H1 (cell line): ENCODE measurements at regions not wholly inside any gene's neighbourhood (a gene's known extent, or its start where the extent isn't known, plus 50 kb on each side); places are given as distances from the start of the nearest gene placed in this dataset.

Experiments used
- CTCF ChIA-PET: fragments of 300-600 bp; sonication (Branson Sonifier 250); formaldehyde crosslinking; loops from one replicate; lab custom pipeline; 2021; ENCODE audit not compliant: partially characterized antibody; lab: Charles Lee
- POLR2A ChIA-PET: fragments of 300-600 bp; sonication (Branson Sonifier 250); formaldehyde crosslinking; loops from one replicate; lab custom pipeline; 2021; ENCODE audit warnings: inconsistent platforms; ENCODE audit not compliant: partially characterized antibody; lab: Charles Lee
- DNase-seq, 2 experiments: peaks; one replicate each; pipeline versions ENCODE4 v3.0.0 to v3.0.0-alpha.2; 2010 to 2022; ENCODE audit warnings: low spot score in 2 of 2, low read depth in 1 of 2, mixed read lengths in 1 of 2
- FAIRE-seq: peaks from 2 replicates; lab custom pipeline; 2011; peaks lifted over from hg19 to GRCh38; lab: Jason Lieb, UNC
- H2AFZ ChIP-seq: 2 replicates; pipeline ENCODE4 v1.8.1; 2012; ENCODE audit warnings: low read length, inconsistent platforms
- H2AK5ac ChIP-seq: 2 replicates; pipeline ENCODE4 v1.6.1; 2013; ENCODE audit warnings: low read depth, low read length
- H2BK120ac ChIP-seq: replicated peaks from 2 replicates; pipeline ENCODE3; 2013; ENCODE audit warnings: low read depth, low read length, inconsistent platforms
- H2BK12ac ChIP-seq: 2 replicates; pipeline ENCODE4 v1.6.1; 2013; ENCODE audit warnings: low read depth, low read length
- H2BK15ac ChIP-seq: 2 replicates; pipeline ENCODE4 v1.6.1; 2013; ENCODE audit warnings: low read length
- H2BK20ac ChIP-seq: 2 replicates; pipeline ENCODE4 v1.6.1; 2013; ENCODE audit warnings: low read length
- H2BK5ac ChIP-seq: 2 replicates; pipeline ENCODE4 v1.6.1; 2013; ENCODE audit warnings: low read depth, low read length
- H3K14ac ChIP-seq: 2 replicates; pipeline ENCODE4 v1.6.1; 2013; ENCODE audit warnings: inconsistent platforms; ENCODE audit not compliant: insufficient read length
- H3K18ac ChIP-seq: 2 replicates; pipeline ENCODE4 v1.6.1; 2013; ENCODE audit warnings: low read length; ENCODE audit errors: extremely low read depth
- H3K23ac ChIP-seq: 2 replicates; pipeline ENCODE4 v1.6.1; 2013; ENCODE audit warnings: inconsistent platforms; ENCODE audit not compliant: insufficient read length
- H3K23me2 ChIP-seq: 2 replicates; pipeline ENCODE4 v1.6.1; 2013; ENCODE audit warnings: low read depth, low read length
- H3K27ac ChIP-seq: 2 replicates; pipeline ENCODE4 v1.6.1; 2011; ENCODE audit warnings: low read depth, low read length, inconsistent platforms
- H3K27me3 ChIP-seq, 4 experiments: replicated peaks in 1 of 4; 1 replicate in 1 of 4; 2 replicates in 3 of 4; pipeline versions ENCODE4 v1.6.1 to v1.8.1; 2011 to 2013; ENCODE audit warnings: low read length in 3 of 4, mild to moderate bottlenecking in 3 of 4, inconsistent platforms in 2 of 4, mixed read lengths in 2 of 4, moderate library complexity in 1 of 4; ENCODE audit not compliant: control insufficient read depth in 3 of 4, insufficient read depth in 3 of 4; ENCODE audit errors: extremely low read depth in 1 of 4
- H3K36me3 ChIP-seq, 4 experiments: 2 replicates each; pipeline versions ENCODE4 v1.6.1 to v1.8.1; 2011 to 2013; ENCODE audit warnings: mild to moderate bottlenecking in 4 of 4, low read length in 3 of 4, moderate library complexity in 2 of 4, control low read depth in 1 of 4, inconsistent platforms in 1 of 4; ENCODE audit not compliant: insufficient read depth in 4 of 4, control insufficient read depth in 2 of 4
- H3K4ac ChIP-seq: replicated peaks from 2 replicates; pipeline ENCODE3; 2013; ENCODE audit warnings: low read length, low read depth, mixed read lengths, inconsistent platforms; ENCODE audit not compliant: insufficient read length
- H3K4me1 ChIP-seq, 4 experiments: replicated peaks in 1 of 4; 1 replicate in 1 of 4; 2 replicates in 3 of 4; pipeline versions ENCODE4 v1.6.1 to v1.8.1; 2011 to 2013; ENCODE audit warnings: low read length in 3 of 4, inconsistent platforms in 2 of 4, mixed read lengths in 1 of 4; ENCODE audit not compliant: insufficient read depth in 4 of 4, control insufficient read depth in 3 of 4
- H3K4me2 ChIP-seq, 2 experiments: 2 replicates each; pipeline versions ENCODE4 v1.6.1 to v1.8.1; 2011 to 2013; ENCODE audit warnings: low read depth in 2 of 2, low read length in 2 of 2, control low read depth in 1 of 2, inconsistent platforms in 1 of 2, mild to moderate bottlenecking in 1 of 2; ENCODE audit not compliant: insufficient read depth in 1 of 2
- H3K4me3 ChIP-seq, 4 experiments: fragments of 200-600, 300-600 bp in 1 of 4; sonication (generic), shearing (Covaris generic), sonication (Bioruptor Twin) in 1 of 4; 2 replicates each; pipeline versions ENCODE4 v1.5.1 to v1.8.1; 2011 to 2016; ENCODE audit warnings: low read length in 4 of 4, low read depth in 3 of 4, control low read depth in 2 of 4, inconsistent platforms in 2 of 4, mild to moderate bottlenecking in 2 of 4, mixed read lengths in 1 of 4, moderate library complexity in 1 of 4; ENCODE audit not compliant: insufficient read depth in 2 of 4; ENCODE audit errors: extremely low read depth in 1 of 4
- H3K56ac ChIP-seq: replicated peaks from 2 replicates; pipeline ENCODE3; 2013; ENCODE audit warnings: low read depth, mild to moderate bottlenecking, mixed read lengths, low read length, inconsistent platforms; ENCODE audit not compliant: insufficient read length
- H3K79me1 ChIP-seq: 2 replicates; pipeline ENCODE4 v1.6.1; 2013; ENCODE audit warnings: low read depth, low read length, control low read depth
- H3K79me2 ChIP-seq, 2 experiments: 2 replicates each; pipeline versions ENCODE4 v1.6.1 to v1.8.1; 2012 to 2013; ENCODE audit warnings: low read length in 2 of 2, mild to moderate bottlenecking in 2 of 2, inconsistent platforms in 1 of 2; ENCODE audit not compliant: insufficient read depth in 2 of 2, control insufficient read depth in 1 of 2
- H3K9ac ChIP-seq, 4 experiments: replicated peaks in 1 of 4; 1 replicate in 1 of 4; 2 replicates in 3 of 4; pipeline versions ENCODE4 v1.6.1 to v1.8.1; 2011 to 2013; ENCODE audit warnings: low read depth in 3 of 4, low read length in 3 of 4, control low read depth in 2 of 4, mild to moderate bottlenecking in 2 of 4, moderate library complexity in 2 of 4, inconsistent platforms in 1 of 4; ENCODE audit errors: extremely low read depth in 1 of 4
- H3K9me3 ChIP-seq, 2 experiments: 2 replicates each; pipeline versions ENCODE4 v1.6.1 to v1.8.1; 2012 to 2013; ENCODE audit warnings: mild to moderate bottlenecking in 2 of 2, moderate library complexity in 2 of 2, control low read depth in 1 of 2, inconsistent platforms in 1 of 2, low read depth in 1 of 2, low read length in 1 of 2, mixed read lengths in 1 of 2; ENCODE audit not compliant: insufficient read depth in 2 of 2
- H4K20me1 ChIP-seq, 2 experiments: replicated peaks in 1 of 2; 2 replicates each; pipeline versions ENCODE3 to v1.8.1; 2011 to 2013; ENCODE audit warnings: inconsistent platforms in 2 of 2, low read length in 2 of 2, mild to moderate bottlenecking in 1 of 2; ENCODE audit not compliant: insufficient read depth in 2 of 2, control insufficient read depth in 1 of 2
- H4K5ac ChIP-seq: 2 replicates; pipeline ENCODE4 v1.6.1; 2013; ENCODE audit warnings: low read length, low read depth, mixed read lengths, inconsistent platforms; ENCODE audit not compliant: insufficient read length
- H4K8ac ChIP-seq: 2 replicates; pipeline ENCODE4 v1.8.0; 2013; ENCODE audit warnings: mild to moderate bottlenecking, moderate library complexity, low read length, inconsistent platforms; ENCODE audit not compliant: insufficient read depth; ENCODE audit errors: extremely low read depth
- H4K91ac ChIP-seq: replicated peaks from 2 replicates; pipeline ENCODE3; 2013; ENCODE audit warnings: low read length, mixed read lengths, inconsistent platforms; ENCODE audit not compliant: insufficient read length
- BCL11A ChIP-seq, 2 experiments: IDR thresholded peaks; one replicate each; pipeline ENCODE4 v1.6.1; 2011; ENCODE audit warnings: low read depth in 2 of 2, low read length in 2 of 2, mild to moderate bottlenecking in 2 of 2
- MAFK ChIP-seq: IDR thresholded peaks from 2 replicates; pipeline ENCODE4 v1.6.1; 2012; ENCODE audit warnings: low read depth, mild to moderate bottlenecking, improper control_type of control experiment, low read length
- POLR2A ChIP-seq, 2 experiments: IDR thresholded peaks; 1 replicate in 1 of 2; 2 replicates in 1 of 2; pipeline ENCODE4 v1.6.1; 2011; ENCODE audit warnings: low read depth in 2 of 2, low read length in 2 of 2, mild to moderate bottlenecking in 2 of 2; ENCODE audit errors: control extremely low read depth in 1 of 2
- RBBP5 ChIP-seq: IDR thresholded peaks from 2 replicates; pipeline ENCODE4 v1.7.1; 2012; ENCODE audit warnings: low read depth, mild to moderate bottlenecking, inconsistent platforms, low read length, moderate library complexity, borderline replicate concordance
- TAF7 ChIP-seq: optimal IDR thresholded peaks from 2 replicates; pipeline ENCODE3; 2011; ENCODE audit warnings: low read depth, mild to moderate bottlenecking, inconsistent platforms, low read length, moderate library complexity, borderline replicate concordance
- WGBS, 2 experiments: shearing (Covaris generic) in 1 of 2; methylation state at CpG; one replicate each; pipeline versions ENCODE4 v1.1.6 to v1.1.7; 2013 to 2015; ENCODE audit warnings: low lambda C conversion rate in 2 of 2, mixed read lengths in 2 of 2, inconsistent platforms in 1 of 2, low coverage in 1 of 2, missing lambda C conversion rate in 1 of 2; ENCODE audit not compliant: insufficient replicate concordance in 2 of 2, insufficient coverage in 1 of 2, insufficient read length in 1 of 2; ENCODE audit errors: extremely low coverage in 1 of 2, missing lambda C conversion rate in 1 of 2; 5-methylcytosine and 5-hydroxymethylcytosine counted together
- TF ChIP-seq, protein P1 (sequence below): IDR thresholded peaks from 2 replicates; pipeline ENCODE4 v1.6.1; 2012; ENCODE audit warnings: low read length, inconsistent platforms
- TF ChIP-seq, protein P2 (sequence below): IDR thresholded peaks from 2 replicates; pipeline ENCODE4 v1.6.1; 2011; ENCODE audit warnings: low read length, improper control_type of control experiment

DNA sequence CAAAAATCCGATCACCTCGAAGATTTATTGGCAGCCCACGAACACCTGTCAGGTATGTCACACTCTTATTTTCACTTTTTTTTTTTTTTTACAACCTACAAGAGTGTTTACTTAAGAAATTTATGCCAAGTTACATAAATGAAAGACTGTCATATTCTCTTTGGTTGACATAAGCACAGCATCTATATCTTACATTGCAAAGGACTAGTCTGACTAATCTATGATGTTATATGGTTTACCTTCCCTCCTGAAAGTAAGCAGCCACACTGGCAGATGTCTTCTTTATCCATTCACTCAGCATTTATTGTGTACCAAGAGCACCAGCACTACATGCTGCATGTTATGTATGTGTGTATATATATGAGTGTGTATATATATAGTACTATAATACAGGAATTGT, 156.3 kb downstream of the CDRT15L2 start:
- H2BK12ac ChIP-seq, result no peak overlapping the region
- no peak overlapping the region for H2BK120ac ChIP-seq
- ChIA-PET POLR2A (no interaction called here), CTCF (no interaction called here)
- H2AK5ac ChIP-seq, result no peak overlapping the region
- H3K4ac ChIP-seq, result no peak overlapping the region
- no peak overlapping the region for H3K14ac ChIP-seq
- FAIRE-seq, result peak; percentile 52
- H4K91ac ChIP-seq, result no peak overlapping the region
- no peaks in the 10 kb centered on the region for H3K27me3 ChIP-seq
- TF ChIP-seq BCL11A (IDR thresholded peaks at IDR 0.05; ENCODE audit: low read depth in 2 of 2, low read length in 2 of 2), result no peak
- no peak for TF ChIP-seq MAFK
- TF ChIP-seq, protein P1, sequence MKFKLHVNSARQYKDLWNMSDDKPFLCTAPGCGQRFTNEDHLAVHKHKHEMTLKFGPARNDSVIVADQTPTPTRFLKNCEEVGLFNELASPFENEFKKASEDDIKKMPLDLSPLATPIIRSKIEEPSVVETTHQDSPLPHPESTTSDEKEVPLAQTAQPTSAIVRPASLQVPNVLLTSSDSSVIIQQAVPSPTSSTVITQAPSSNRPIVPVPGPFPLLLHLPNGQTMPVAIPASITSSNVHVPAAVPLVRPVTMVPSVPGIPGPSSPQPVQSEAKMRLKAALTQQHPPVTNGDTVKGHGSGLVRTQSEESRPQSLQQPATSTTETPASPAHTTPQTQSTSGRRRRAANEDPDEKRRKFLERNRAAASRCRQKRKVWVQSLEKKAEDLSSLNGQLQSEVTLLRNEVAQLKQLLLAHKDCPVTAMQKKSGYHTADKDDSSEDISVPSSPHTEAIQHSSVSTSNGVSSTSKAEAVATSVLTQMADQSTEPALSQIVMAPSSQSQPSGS, result no peak
- TF ChIP-seq POLR2A (IDR thresholded peaks at IDR 0.05; ENCODE audit: control extremely low read depth in 1 of 2, low read depth in 2 of 2, low read length in 2 of 2), result no peak
- TF ChIP-seq TAF7, result no peak
- TF ChIP-seq, protein P2, sequence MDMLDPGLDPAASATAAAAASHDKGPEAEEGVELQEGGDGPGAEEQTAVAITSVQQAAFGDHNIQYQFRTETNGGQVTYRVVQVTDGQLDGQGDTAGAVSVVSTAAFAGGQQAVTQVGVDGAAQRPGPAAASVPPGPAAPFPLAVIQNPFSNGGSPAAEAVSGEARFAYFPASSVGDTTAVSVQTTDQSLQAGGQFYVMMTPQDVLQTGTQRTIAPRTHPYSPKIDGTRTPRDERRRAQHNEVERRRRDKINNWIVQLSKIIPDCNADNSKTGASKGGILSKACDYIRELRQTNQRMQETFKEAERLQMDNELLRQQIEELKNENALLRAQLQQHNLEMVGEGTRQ, result no peak
- TF ChIP-seq RBBP5, result no peak
- no peaks in the 10 kb centered on the region for H3K23me2 ChIP-seq
- 94% methylated on average over 3 of the region's 3 CpGs; no CpG with 5 or more reads in 1 of the 2 experiments for WGBS, 2 experiments
- no peak overlapping the region for H3K23ac ChIP-seq
- no peak overlapping the region for H2BK20ac ChIP-seq
- H2BK5ac ChIP-seq, result no peak overlapping the region
- H3K9ac ChIP-seq, result no peak overlapping the region
- H3K9me3 ChIP-seq, result no peaks in the 10 kb centered on the region
- no peaks in the 10 kb centered on the region for H3K79me1 ChIP-seq
- no peak overlapping the region for H4K8ac ChIP-seq
- H2AFZ ChIP-seq, result no peak overlapping the region
- no peak for DNase-seq
- H3K36me3 ChIP-seq, result no peaks in the 10 kb centered on the region
- H3K4me3 ChIP-seq, result no peak overlapping the region
- no peak overlapping the region for H3K27ac ChIP-seq
- H3K56ac ChIP-seq, result no peak overlapping the region
- no peak overlapping the region for H3K18ac ChIP-seq
- H3K4me2 ChIP-seq, result no peak overlapping the region
- no peak overlapping the region for H4K5ac ChIP-seq
- no peaks in the 10 kb centered on the region for H3K4me1 ChIP-seq
- no peaks in the 10 kb centered on the region for H3K79me2 ChIP-seq
- no peaks in the 10 kb centered on the region for H4K20me1 ChIP-seq
- H2BK15ac ChIP-seq, result no peak overlapping the region
